OCI-LY7 (cell line): ENCODE measurements at regions not wholly inside any gene's neighbourhood (a gene's known extent, or its start where the extent isn't known, plus 50 kb on each side); places are given as distances from the start of the nearest gene placed in this dataset.

ENCODE experiments used
- BruUV-seq: library from RNA; stranded (reverse); fragments of 400-500 nt; replicated peaks from 2 replicates; lab custom pipeline; 2021; lab: Mats Ljungman, UMichigan
- CTCF ChIA-PET: fragments of 300-600 bp; sonication (Branson Sonifier 250); formaldehyde crosslinking; loops from one replicate; lab custom pipeline; 2022; ENCODE audit warnings: antibody characterized with exemption; ENCODE audit not compliant: unreplicated experiment; lab: Charles Lee
- POLR2A ChIA-PET: fragments of 300-600 bp; sonication (Branson Sonifier 250); formaldehyde crosslinking; loops from one replicate; lab custom pipeline; 2022; ENCODE audit warnings: antibody characterized with exemption; lab: Charles Lee
- DNase-seq: peaks from one replicate; pipeline ENCODE4 v3.0.0-alpha.2; 2015; ENCODE audit warnings: low spot score
- H2AFZ ChIP-seq: fragments of 200-600 bp; sonication (generic), shearing (Covaris generic); 2 replicates; pipeline ENCODE4 v1.6.1; 2014; ENCODE audit warnings: mild to moderate bottlenecking, antibody characterized with exemption, low read length, moderate library complexity
- H3K27ac ChIP-seq: fragments of 200-600 bp; sonication (generic); 2 replicates; pipeline ENCODE4 v1.5.1; 2014; ENCODE audit warnings: mixed run types, low read depth, mild to moderate bottlenecking, moderate library complexity, low read length, inconsistent platforms; ENCODE audit not compliant: poor library complexity, severe bottlenecking
- H3K36me3 ChIP-seq: fragments of 200-600 bp; sonication (generic); 2 replicates; pipeline ENCODE4 v1.6.1; 2014; ENCODE audit warnings: mild to moderate bottlenecking, antibody characterized with exemption, low read length, moderate library complexity, mixed read lengths; ENCODE audit not compliant: insufficient read depth
- H3K4me1 ChIP-seq: fragments of 200-600 bp; sonication (generic); 2 replicates; pipeline ENCODE4 v1.5.1; 2014; ENCODE audit warnings: mild to moderate bottlenecking, low read length; ENCODE audit not compliant: insufficient read depth, poor library complexity, severe bottlenecking
- H3K4me2 ChIP-seq: fragments of 200-600 bp; sonication (generic); 2 replicates; pipeline ENCODE4 v1.6.1; 2014; ENCODE audit warnings: mild to moderate bottlenecking, low read length
- H3K4me3 ChIP-seq: fragments of 200-600 bp; sonication (generic); 2 replicates; pipeline ENCODE4 v1.5.1; 2014; ENCODE audit warnings: mild to moderate bottlenecking, low read depth, low read length; ENCODE audit not compliant: poor library complexity, severe bottlenecking
- H3K79me2 ChIP-seq: fragments of 200-600 bp; sonication (generic); 2 replicates; pipeline ENCODE4 v1.6.1; 2016; ENCODE audit warnings: low read depth, mild to moderate bottlenecking, low read length, moderate library complexity, mixed read lengths; ENCODE audit not compliant: insufficient read depth
- H3K9me2 ChIP-seq: fragments of 200-600 bp; sonication (generic); 2 replicates; pipeline ENCODE4 v1.6.1; 2016; ENCODE audit warnings: mild to moderate bottlenecking, low read length, mixed read lengths; ENCODE audit not compliant: insufficient read depth
- H3K9me3 ChIP-seq: fragments of 200-600 bp; sonication (generic); 2 replicates; pipeline ENCODE4 v1.6.1; 2014; ENCODE audit warnings: mild to moderate bottlenecking, mixed run types, low read length, mixed read lengths
- H4K20me1 ChIP-seq: fragments of 200-600 bp; sonication (generic); 2 replicates; pipeline ENCODE4 v1.6.1; 2014; ENCODE audit warnings: mild to moderate bottlenecking, antibody characterized with exemption, low read length, moderate library complexity, mixed read lengths; ENCODE audit not compliant: insufficient read depth
- CTCF ChIP-seq: fragments of 200-600 bp; sonication (generic); conservative IDR thresholded peaks from 2 replicates; pipeline ENCODE4 v1.5.1; 2014; ENCODE audit warnings: mild to moderate bottlenecking, antibody characterized with exemption, low read length, moderate library complexity, mixed read lengths
- EZH2phosphoT487 ChIP-seq: fragments of 200-600 bp; sonication (generic); IDR thresholded peaks from 2 replicates; pipeline ENCODE4 v1.6.1; 2018; ENCODE audit warnings: low read depth, borderline replicate concordance, mild to moderate bottlenecking, mixed run types, antibody characterized with exemption, low read length, moderate library complexity, mixed read lengths
- intact Hi-C: fragments of 100-400 bp; cut with micrococcal nuclease; formaldehyde crosslinking; loops from one replicate; pipeline ENCODE4 v1.10.0; 2022; ENCODE audit not compliant: unreplicated experiment

- Histone ChIP-seq H3K36me3 (no peaks in the 10 kb centered on the region), H2AFZ (no peak overlapping the region), H3K27ac (no peak overlapping the region), H4K20me1 (no peaks in the 10 kb centered on the region), H3K9me2 (no peaks in the 10 kb centered on the region), H3K4me1 (no peaks in the 10 kb centered on the region), H3K9me3 (no peaks in the 10 kb centered on the region), H3K4me2 (no peak overlapping the region), H3K79me2 (no peaks in the 10 kb centered on the region), H3K4me3 (no peak overlapping the region)
- BruUV-seq, result no TSS peak
- TF ChIP-seq CTCF, result no peak
- TF ChIP-seq EZH2phosphoT487, result no peak
- CTCF ChIA-PET, result no interaction called here
- POLR2A ChIA-PET, result interaction anchor here (0.6 to 0.7 kb wide), 3 partner anchors 14 to 65 kb away, joined by 3 read pairs; no protein-coding TSS in a partner anchor
- no peak for DNase-seq
- intact Hi-C loops, result no loop called here
Measured at GRCh38 chr17:71941920-71942319, 178.9 kb upstream of the SOX9 start.

- H2AFZ ChIP-seq, result no peak overlapping the region
- TF ChIP-seq CTCF, result no peak
- no peak for TF ChIP-seq EZH2phosphoT487
- H3K36me3 ChIP-seq, result no peaks in the 10 kb centered on the region
- no peaks in the 10 kb centered on the region for H3K9me2 ChIP-seq
- DNase-seq, result no peak
- H4K20me1 ChIP-seq, result no peaks in the 10 kb centered on the region
- POLR2A ChIA-PET, result no interaction called here
- H3K9me3 ChIP-seq, result no peaks in the 10 kb centered on the region
- H3K4me1 ChIP-seq, result no peaks in the 10 kb centered on the region
- no peak overlapping the region for H3K4me3 ChIP-seq
- H3K27ac ChIP-seq, result no peak overlapping the region
- intact Hi-C loops, result no loop called here
- CTCF ChIA-PET, result no interaction called here
- no peaks in the 10 kb centered on the region for H3K79me2 ChIP-seq
- H3K4me2 ChIP-seq, result no peak overlapping the region
- BruUV-seq, result no TSS peak
Measured at GRCh38 chr17:71942626-71943025, 178.2 kb upstream of the SOX9 start.

GRCh38 chr17:71948703-71949422, 172.0 kb upstream of the SOX9 start:
- H3K36me3 ChIP-seq, result no peaks in the 10 kb centered on the region
- POLR2A ChIA-PET, result no interaction called here
- no peaks in the 10 kb centered on the region; the same call in 1 of the 2 replicates for H3K9me2 ChIP-seq
- no peaks in the 10 kb centered on the region for H3K9me3 ChIP-seq
- no peaks in the 10 kb centered on the region for H4K20me1 ChIP-seq
- intact Hi-C loops, result no loop called here
- no peaks in the 10 kb centered on the region for H3K79me2 ChIP-seq
- no TSS peak for BruUV-seq
- H2AFZ ChIP-seq, result no peak overlapping the region
- no peaks in the 10 kb centered on the region for H3K4me1 ChIP-seq
- TF ChIP-seq CTCF (no peak), EZH2phosphoT487 (no peak)
- no peak overlapping the region for H3K27ac ChIP-seq
- DNase-seq, result no peak
- no peak overlapping the region for H3K4me2 ChIP-seq
- H3K4me3 ChIP-seq, result no peak overlapping the region
- CTCF ChIA-PET, result no interaction called here
